Kidney epithelial cell (primary cell): ENCODE measurements at regions not wholly inside any gene's neighbourhood (a gene's known extent, or its start where the extent isn't known, plus 50 kb on each side); places are given as distances from the start of the nearest gene placed in this dataset.

Experiments used
- DNase-seq: peaks from one replicate; pipeline ENCODE4 v3.0.0-alpha.2; 2010; ENCODE audit warnings: low read depth
- H3K27me3 ChIP-seq: 2 replicates; pipeline ENCODE4 v1.6.0; 2011; ENCODE audit warnings: low read length; ENCODE audit not compliant: control insufficient read depth, insufficient read depth
- H3K36me3 ChIP-seq: 2 replicates; pipeline ENCODE4 v1.5.1; 2011; ENCODE audit warnings: low read length; ENCODE audit not compliant: control insufficient read depth, insufficient read depth
- H3K4me3 ChIP-seq: 2 replicates; pipeline ENCODE4 v1.5.1; 2011; ENCODE audit warnings: low read depth, mild to moderate bottlenecking, control low read depth, low read length
- TF ChIP-seq, protein P1 (sequence below): IDR thresholded peaks from 2 replicates; pipeline ENCODE4 v1.5.1; 2011; ENCODE audit warnings: mild to moderate bottlenecking, moderate library complexity, low read length, control low read depth, inconsistent platforms; ENCODE audit not compliant: insufficient read depth, poor library complexity, severe bottlenecking

DNA sequence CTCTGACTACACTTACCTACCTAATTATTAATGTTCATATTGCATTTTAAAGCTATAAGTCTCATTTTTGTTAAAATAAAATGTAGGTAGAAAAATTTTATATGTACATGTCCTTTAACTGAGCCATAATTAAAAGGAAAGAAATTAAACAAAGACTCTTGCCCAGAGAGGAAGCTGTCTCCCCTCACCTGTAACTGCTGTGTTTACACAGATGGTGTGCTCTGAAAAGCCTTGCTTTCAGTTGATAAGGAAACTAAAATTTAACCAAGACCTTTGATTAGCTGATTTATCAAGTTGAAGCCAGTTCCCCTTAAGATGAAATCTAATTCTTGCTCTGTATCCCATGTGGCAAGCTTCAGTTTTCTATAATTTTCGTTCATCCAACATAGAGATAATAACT lies 213.5 kb downstream of the LYPLAL1 start:
- H3K4me3 ChIP-seq = no peak overlapping the region
- H3K27me3 ChIP-seq = no peaks in the 10 kb centered on the region
- DNase-seq = no peak
- H3K36me3 ChIP-seq = no peaks in the 10 kb centered on the region
- TF ChIP-seq, protein P1, sequence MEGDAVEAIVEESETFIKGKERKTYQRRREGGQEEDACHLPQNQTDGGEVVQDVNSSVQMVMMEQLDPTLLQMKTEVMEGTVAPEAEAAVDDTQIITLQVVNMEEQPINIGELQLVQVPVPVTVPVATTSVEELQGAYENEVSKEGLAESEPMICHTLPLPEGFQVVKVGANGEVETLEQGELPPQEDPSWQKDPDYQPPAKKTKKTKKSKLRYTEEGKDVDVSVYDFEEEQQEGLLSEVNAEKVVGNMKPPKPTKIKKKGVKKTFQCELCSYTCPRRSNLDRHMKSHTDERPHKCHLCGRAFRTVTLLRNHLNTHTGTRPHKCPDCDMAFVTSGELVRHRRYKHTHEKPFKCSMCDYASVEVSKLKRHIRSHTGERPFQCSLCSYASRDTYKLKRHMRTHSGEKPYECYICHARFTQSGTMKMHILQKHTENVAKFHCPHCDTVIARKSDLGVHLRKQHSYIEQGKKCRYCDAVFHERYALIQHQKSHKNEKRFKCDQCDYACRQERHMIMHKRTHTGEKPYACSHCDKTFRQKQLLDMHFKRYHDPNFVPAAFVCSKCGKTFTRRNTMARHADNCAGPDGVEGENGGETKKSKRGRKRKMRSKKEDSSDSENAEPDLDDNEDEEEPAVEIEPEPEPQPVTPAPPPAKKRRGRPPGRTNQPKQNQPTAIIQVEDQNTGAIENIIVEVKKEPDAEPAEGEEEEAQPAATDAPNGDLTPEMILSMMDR = no peak

DNA sequence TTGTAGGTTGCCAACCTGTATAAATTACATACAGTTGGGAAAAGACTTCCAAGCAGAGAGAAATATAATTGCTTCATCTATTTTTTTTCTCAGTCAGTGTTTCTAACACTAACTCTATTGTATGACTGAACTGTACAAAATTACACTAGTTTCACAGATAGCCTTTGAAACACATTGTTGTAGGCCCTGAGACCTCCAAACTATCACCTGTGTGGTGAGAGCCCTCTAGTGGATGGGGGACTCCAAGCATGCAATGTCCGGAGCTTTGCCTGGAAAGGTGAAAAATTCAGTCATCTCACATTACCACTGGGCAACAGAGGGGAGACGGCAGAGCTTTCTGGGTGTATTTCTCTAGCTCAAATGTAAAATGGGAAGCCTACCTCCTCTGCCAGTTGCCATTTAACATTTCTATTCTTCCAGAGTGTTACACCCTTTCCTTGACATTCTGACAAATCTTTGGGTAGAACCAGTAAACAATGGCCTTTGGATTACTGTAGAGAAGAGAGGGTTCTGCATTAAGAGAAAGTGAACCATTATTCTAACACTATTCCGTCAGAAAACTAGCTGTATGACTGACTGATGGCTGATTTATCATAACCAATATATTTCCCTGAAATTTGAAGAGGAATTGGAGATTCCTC lies 212.2 kb downstream of the LYPLAL1 start:
- TF ChIP-seq, protein P1 = peak; percentile 89
- no peaks in the 10 kb centered on the region for H3K27me3 ChIP-seq
- H3K4me3 ChIP-seq = no peak overlapping the region
- H3K36me3 ChIP-seq = no peaks in the 10 kb centered on the region
- peak; percentile 23 for DNase-seq

DNA sequence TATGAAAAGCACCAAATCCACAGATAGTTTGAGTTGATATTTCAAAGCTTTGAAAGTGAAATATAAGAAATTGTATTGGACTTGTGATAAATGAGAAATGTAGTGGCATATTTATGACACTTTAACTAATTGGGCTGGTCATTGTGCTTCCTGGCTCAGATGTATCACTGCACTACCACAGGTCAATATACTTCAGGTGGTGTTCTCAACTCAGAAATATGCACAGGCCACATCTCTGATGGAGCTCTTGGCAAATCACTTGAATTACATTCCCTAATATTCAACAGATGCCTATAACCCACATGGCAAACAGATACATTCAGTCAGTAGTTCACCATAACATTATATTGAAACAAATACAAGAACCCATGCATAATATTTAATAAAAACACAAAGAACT lies 209.6 kb downstream of the LYPLAL1 start:
- Histone ChIP-seq H3K36me3 (no peaks in the 10 kb centered on the region), H3K27me3 (no peaks in the 10 kb centered on the region), H3K4me3 (no peak overlapping the region)
- DNase-seq = no peak
- TF ChIP-seq, protein P1 = no peak

DNA sequence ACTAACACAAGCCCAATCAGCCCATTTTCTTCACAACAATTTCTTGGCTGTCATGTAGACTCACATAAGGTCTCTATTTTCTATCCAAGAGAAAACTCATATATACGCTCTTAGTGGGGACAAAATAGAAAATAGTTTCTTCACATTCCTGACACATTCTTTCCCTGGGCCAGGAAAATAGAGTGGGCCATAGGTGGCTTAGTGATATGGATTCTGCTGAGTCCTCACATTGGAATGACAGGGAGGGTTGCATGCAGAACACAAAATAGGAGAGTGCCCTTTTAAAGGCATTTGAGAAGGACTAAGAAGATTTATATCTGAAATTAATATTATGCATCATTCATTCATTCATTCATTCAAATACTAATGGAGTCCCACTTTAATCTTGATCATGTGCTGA lies 207.7 kb downstream of the LYPLAL1 start:
- H3K27me3 ChIP-seq = no peaks in the 10 kb centered on the region
- DNase-seq = no peak
- TF ChIP-seq, protein P1 = no peak
- H3K4me3 ChIP-seq = no peak overlapping the region
- no peaks in the 10 kb centered on the region for H3K36me3 ChIP-seq

DNA sequence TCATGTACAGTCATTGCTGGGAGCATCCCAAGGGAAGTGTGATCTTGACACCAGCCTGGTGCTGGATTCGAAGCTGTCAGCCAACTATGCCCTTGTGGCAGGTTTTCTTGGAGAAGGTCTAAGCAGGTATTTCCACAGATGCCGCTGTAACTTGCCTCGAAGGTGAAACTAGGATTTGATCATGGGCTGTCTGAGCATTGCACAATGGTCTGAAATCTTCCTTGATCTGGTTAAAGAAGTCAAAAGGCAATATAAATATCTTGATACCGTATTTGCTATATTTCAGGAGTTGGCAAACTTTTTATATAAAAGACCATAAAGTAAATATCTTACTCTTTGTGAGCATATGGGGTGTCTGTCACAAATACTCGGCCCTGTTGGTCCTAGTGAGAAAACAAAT lies 206.8 kb downstream of the LYPLAL1 start:
- Histone ChIP-seq H3K4me3 (no peak overlapping the region), H3K27me3 (no peaks in the 10 kb centered on the region), H3K36me3 (no peaks in the 10 kb centered on the region)
- TF ChIP-seq, protein P1 = no peak
- no peak for DNase-seq

DNA sequence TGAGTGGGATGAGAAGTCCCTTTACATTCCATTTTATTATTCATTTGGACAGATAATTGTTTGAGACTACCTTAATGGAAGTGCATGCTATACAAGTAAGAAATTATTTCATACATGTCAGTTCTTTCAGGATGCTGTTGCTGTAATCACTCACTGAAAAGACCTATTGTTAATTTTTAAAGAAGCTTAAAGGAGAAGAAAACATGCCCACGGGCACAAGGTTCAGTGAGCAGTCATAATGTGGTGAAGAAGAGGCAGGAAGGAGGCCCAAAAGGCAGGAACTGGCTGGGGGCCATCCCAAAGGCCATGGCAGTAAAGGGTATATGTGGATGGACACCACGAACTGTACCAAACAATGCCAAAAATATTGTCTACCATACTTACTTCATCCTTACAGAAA lies 206.0 kb downstream of the LYPLAL1 start:
- no peaks in the 10 kb centered on the region for H3K27me3 ChIP-seq
- TF ChIP-seq, protein P1 = no peak
- no peaks in the 10 kb centered on the region for H3K36me3 ChIP-seq
- no peak for DNase-seq
- no peak overlapping the region for H3K4me3 ChIP-seq
